H1 (cell line): ENCODE measurements at regions not wholly inside any gene's neighbourhood (a gene's known extent, or its start where the extent isn't known, plus 50 kb on each side); places are given as distances from the start of the nearest gene placed in this dataset.

ENCODE experiments used
- CHD2 ChIP-seq: IDR thresholded peaks from 2 replicates; pipeline ENCODE4 v1.6.1; 2012; ENCODE audit warnings: low read length, improper control_type of control experiment
- CHD7 ChIP-seq: fragments of 300-600 bp; sonication (generic); IDR thresholded peaks from 2 replicates; pipeline ENCODE4 v1.7.1; 2012; ENCODE audit warnings: low read length, moderate library complexity, mild to moderate bottlenecking, inconsistent platforms; ENCODE audit not compliant: insufficient replicate concordance
- EZH2 ChIP-seq: fragments of 200-600 bp; sonication (generic); IDR thresholded peaks from 2 replicates; pipeline ENCODE4 v1.7.1; 2012; ENCODE audit warnings: low read depth, mild to moderate bottlenecking, moderate library complexity, low read length, inconsistent platforms; ENCODE audit not compliant: severe bottlenecking
- GABPA ChIP-seq: IDR thresholded peaks from 2 replicates; pipeline ENCODE4 v1.6.1; 2011; ENCODE audit warnings: mild to moderate bottlenecking, low read length, moderate library complexity, borderline replicate concordance; ENCODE audit not compliant: insufficient read depth
- NRF1 ChIP-seq: IDR thresholded peaks from 2 replicates; pipeline ENCODE4 v1.6.1; 2011; ENCODE audit warnings: mild to moderate bottlenecking, low read depth, low read length, improper control_type of control experiment
- SP4 ChIP-seq: IDR thresholded peaks from 2 replicates; pipeline ENCODE4 v1.6.1; 2012; ENCODE audit warnings: low read length, inconsistent platforms

DNA sequence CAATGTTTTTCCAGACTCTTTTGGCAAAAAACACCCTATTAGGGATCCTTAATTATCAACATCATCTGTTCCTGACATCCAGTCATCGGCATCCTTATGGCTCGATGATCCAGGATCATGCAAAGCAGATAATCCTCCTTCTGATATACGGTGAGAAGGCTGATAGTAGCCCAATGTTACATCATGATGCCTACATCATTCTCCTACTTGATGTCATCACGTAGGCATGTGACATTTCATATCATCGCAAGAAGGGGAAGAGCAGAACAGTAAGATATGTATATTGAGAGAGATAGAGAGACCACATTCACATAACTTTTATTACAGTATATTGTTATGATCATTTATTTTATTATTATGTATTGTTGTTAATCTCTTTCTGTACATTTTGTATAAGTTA lies 168.6 kb downstream of the ADAMTS15 start (continued):
- TF ChIP-seq CHD2 (no peak), NRF1 (no peak), CHD7 (no peak), EZH2 (no peak), GABPA (no peak), SP4 (no peak)
